Loucy (cell line): ENCODE measurements at regions not wholly inside any gene's neighbourhood (a gene's known extent, or its start where the extent isn't known, plus 50 kb on each side); places are given as distances from the start of the nearest gene placed in this dataset.

Source experiments
- H2AFZ ChIP-seq: fragments of 200-600 bp; sonication (generic); 2 replicates; pipeline ENCODE4 v1.6.0; 2016; ENCODE audit warnings: antibody characterized with exemption, mild to moderate bottlenecking, low read length, moderate library complexity
- H3F3A ChIP-seq: fragments of 200-600 bp; 2 replicates; pipeline ENCODE4 v1.6.0; 2016; ENCODE audit warnings: antibody characterized with exemption, low read depth, mild to moderate bottlenecking
- H3K27me3 ChIP-seq: fragments of 200-600 bp; sonication (generic); 2 replicates; pipeline ENCODE4 v1.6.1; 2014; ENCODE audit warnings: low read length, mild to moderate bottlenecking; ENCODE audit not compliant: insufficient read depth, poor library complexity, severe bottlenecking
- H3K36me3 ChIP-seq: fragments of 200-600 bp; sonication (generic); 2 replicates; pipeline ENCODE4 v1.6.1; 2016; ENCODE audit warnings: low read length; ENCODE audit not compliant: insufficient read depth
- H3K4me1 ChIP-seq: fragments of 200-600 bp; sonication (generic); 2 replicates; pipeline ENCODE4 v1.5.1; 2014; ENCODE audit warnings: low read length, mild to moderate bottlenecking; ENCODE audit not compliant: insufficient read depth, poor library complexity, severe bottlenecking
- H3K4me2 ChIP-seq: fragments of 200-600 bp; sonication (generic); 2 replicates; pipeline ENCODE4 v1.6.0; 2014; ENCODE audit warnings: antibody characterized with exemption, low read length, low read depth, mild to moderate bottlenecking; ENCODE audit not compliant: poor library complexity, severe bottlenecking
- H3K4me3 ChIP-seq: fragments of 200-600 bp; sonication (generic); 2 replicates; pipeline ENCODE4 v1.5.1; 2014; ENCODE audit warnings: low read length, mild to moderate bottlenecking, mixed read lengths; ENCODE audit not compliant: poor library complexity, severe bottlenecking
- H3K79me2 ChIP-seq: fragments of 200-600 bp; sonication (generic); 2 replicates; pipeline ENCODE4 v1.6.1; 2014; ENCODE audit warnings: low read length; ENCODE audit not compliant: insufficient read depth
- H3K9ac ChIP-seq: fragments of 200-600 bp; sonication (generic); 2 replicates; pipeline ENCODE4 v1.6.0; 2014; ENCODE audit warnings: mild to moderate bottlenecking, low read depth, low read length, moderate library complexity; ENCODE audit not compliant: poor library complexity, severe bottlenecking
- H3K9me2 ChIP-seq: fragments of 200-600 bp; sonication (generic); replicated peaks from 2 replicates; pipeline ENCODE4 v1.6.1; 2016; ENCODE audit warnings: low read depth, low read length, mixed read lengths
- H3K9me3 ChIP-seq: fragments of 200-600 bp; sonication (generic); 2 replicates; pipeline ENCODE4 v1.6.1; 2014; ENCODE audit warnings: mild to moderate bottlenecking, antibody characterized with exemption, low read length, low read depth; ENCODE audit not compliant: insufficient read depth
- H4K20me1 ChIP-seq: fragments of 200-600 bp; sonication (generic); 2 replicates; pipeline ENCODE4 v1.6.0; 2014; ENCODE audit warnings: antibody characterized with exemption, low read length, mild to moderate bottlenecking; ENCODE audit not compliant: insufficient read depth, poor library complexity, severe bottlenecking
- CTCF ChIP-seq: fragments of 200-600 bp; sonication (generic); conservative IDR thresholded peaks from 2 replicates; pipeline ENCODE4 v1.5.1; 2014; ENCODE audit warnings: mild to moderate bottlenecking, antibody characterized with exemption, low read length
- EZH2phosphoT487 ChIP-seq: fragments of 200-600 bp; IDR thresholded peaks from 2 replicates; pipeline ENCODE4 v1.6.1; 2018; ENCODE audit warnings: antibody characterized with exemption, mild to moderate bottlenecking, moderate library complexity, borderline replicate concordance

- Histone ChIP-seq H3K79me2 (no peaks in the 10 kb centered on the region), H3K27me3 (no peaks in the 10 kb centered on the region), H3F3A (no peaks in the 10 kb centered on the region), H3K4me1 (no peaks in the 10 kb centered on the region), H3K36me3 (no peaks in the 10 kb centered on the region), H3K4me2 (no peak overlapping the region), H3K9me3 (no peaks in the 10 kb centered on the region), H3K9ac (no peak overlapping the region), H3K4me3 (no peak overlapping the region), H3K9me2 (no peaks in the 10 kb centered on the region), H2AFZ (no peak overlapping the region), H4K20me1 (no peaks in the 10 kb centered on the region)
- TF ChIP-seq CTCF (no peak), EZH2phosphoT487 (no peak)
Measured at GRCh38 chr12:76284816-76285750, 63.1 kb downstream of the BBS10 start.

- Histone ChIP-seq H4K20me1 (no peaks in the 10 kb centered on the region), H3K27me3 (no peaks in the 10 kb centered on the region), H3K36me3 (no peaks in the 10 kb centered on the region), H3K9me3 (no peaks in the 10 kb centered on the region), H3K79me2 (no peaks in the 10 kb centered on the region), H3F3A (no peaks in the 10 kb centered on the region), H3K4me2 (no peak overlapping the region), H3K9ac (no peak overlapping the region), H3K9me2 (no peaks in the 10 kb centered on the region), H3K4me1 (no peaks in the 10 kb centered on the region), H2AFZ (no peak overlapping the region), H3K4me3 (no peak overlapping the region)
- TF ChIP-seq CTCF (no peak), EZH2phosphoT487 (no peak)
Measured at GRCh38 chr12:76282744-76283143, 65.5 kb downstream of the BBS10 start.

GRCh38 chr12:76277480-76277879 is 70.7 kb downstream of the BBS10 start:
- Histone ChIP-seq H3K4me1 (no peaks in the 10 kb centered on the region), H2AFZ (no peak overlapping the region), H3K79me2 (no peaks in the 10 kb centered on the region), H4K20me1 (no peaks in the 10 kb centered on the region), H3F3A (no peaks in the 10 kb centered on the region), H3K4me3 (no peak overlapping the region), H3K9me2 (no peaks in the 10 kb centered on the region), H3K36me3 (no peaks in the 10 kb centered on the region), H3K4me2 (no peak overlapping the region), H3K9ac (no peak overlapping the region), H3K9me3 (no peaks in the 10 kb centered on the region), H3K27me3 (no peaks in the 10 kb centered on the region)
- TF ChIP-seq EZH2phosphoT487 (no peak), CTCF (no peak)
